ENCODE measurements at regions not wholly inside any gene's neighbourhood (a gene's known extent, or its start where the extent isn't known, plus 50 kb on each side); places are given as distances from the start of the nearest gene placed in this dataset.
"Not testable (repeated sequence)": the region's sequence is repeated elsewhere in the genome, so short reads cannot be mapped to it uniquely, and the experiment has no call there.

GRCh38 chrY:11014229-11014628 is 1486.5 kb downstream of the TSPY10 start:
- not testable (repeated sequence) for TF ChIP-seq CTCF (IDR thresholded peaks at IDR 0.05 in 8 of 11, conservative IDR thresholded peaks at IDR 0.05 in 3 of 11); POLR2A (IDR thresholded peaks at IDR 0.05)

Measured in spleen (tissue), 7 donors.